ENCODE measurements at regions not wholly inside any gene's neighbourhood (a gene's known extent, or its start where the extent isn't known, plus 50 kb on each side); places are given as distances from the start of the nearest gene placed in this dataset.
"Not testable (repeated sequence)": the region's sequence is repeated elsewhere in the genome, so short reads cannot be mapped to it uniquely, and the experiment has no call there.

DNA sequence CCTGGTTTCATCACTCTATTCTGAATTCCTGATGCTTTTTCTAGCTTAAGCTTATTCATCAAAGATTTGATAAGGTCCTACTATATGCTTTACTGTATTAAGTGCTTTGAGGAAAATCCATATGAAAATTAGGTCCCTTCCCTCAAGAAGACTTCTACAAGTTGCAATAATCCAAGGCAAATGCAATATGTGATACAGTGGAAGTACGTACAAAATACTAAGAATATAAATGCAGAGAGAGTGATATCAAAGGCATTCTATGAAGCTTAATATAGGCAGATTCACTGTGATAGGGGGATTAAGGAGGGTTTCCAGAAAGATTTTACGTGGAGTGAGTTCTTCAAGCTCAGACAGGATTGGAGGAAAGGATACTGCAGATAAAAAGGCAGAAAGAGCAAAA is 142.1 kb downstream of the C6orf118 start:
- DNase-seq, result no peak

DNA sequence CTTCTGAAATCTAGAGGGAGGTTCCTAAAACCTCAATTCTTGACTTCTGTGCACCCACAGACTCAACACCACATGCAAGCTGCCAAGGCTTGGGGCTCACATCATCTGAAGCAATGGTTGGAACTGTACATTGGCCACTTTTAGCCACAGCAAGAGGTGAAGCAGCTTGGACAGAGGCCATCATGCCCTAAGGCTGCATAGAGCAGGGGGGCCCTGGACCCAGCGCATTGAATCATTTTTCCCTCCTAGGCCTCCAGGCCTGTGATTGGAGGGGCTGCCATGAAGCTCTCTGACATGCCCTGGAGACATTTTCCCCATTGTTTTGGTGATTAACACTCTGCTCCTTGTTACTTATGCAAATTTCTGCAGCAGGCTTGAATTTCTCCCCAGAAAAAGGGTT is 145.9 kb downstream of the C6orf118 start:
- no peak for DNase-seq

- DNase-seq, result no peak
Observed at GRCh38 chr6:165159460-165159859, 149.9 kb downstream of the C6orf118 start.

DNA sequence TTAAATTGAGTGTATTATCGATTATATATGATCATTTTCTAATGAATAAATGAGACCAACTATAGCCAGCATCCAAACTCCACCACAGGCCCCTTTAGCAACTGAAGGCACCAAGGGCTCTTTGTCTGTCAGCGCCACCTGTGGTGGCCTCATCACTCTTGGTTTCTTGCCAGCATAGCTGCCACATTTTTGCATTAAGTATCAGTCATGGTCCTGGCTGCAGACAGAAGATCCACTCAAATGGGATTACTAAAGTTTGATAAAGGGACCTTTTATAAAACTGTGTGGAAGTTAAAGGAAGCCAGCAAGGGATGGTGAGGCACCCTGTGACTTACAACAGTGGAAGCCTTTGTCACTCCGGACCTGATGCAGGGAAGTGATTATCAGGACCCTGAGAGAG is 162.9 kb downstream of the C6orf118 start:
- DNase-seq, result no peak

DNA sequence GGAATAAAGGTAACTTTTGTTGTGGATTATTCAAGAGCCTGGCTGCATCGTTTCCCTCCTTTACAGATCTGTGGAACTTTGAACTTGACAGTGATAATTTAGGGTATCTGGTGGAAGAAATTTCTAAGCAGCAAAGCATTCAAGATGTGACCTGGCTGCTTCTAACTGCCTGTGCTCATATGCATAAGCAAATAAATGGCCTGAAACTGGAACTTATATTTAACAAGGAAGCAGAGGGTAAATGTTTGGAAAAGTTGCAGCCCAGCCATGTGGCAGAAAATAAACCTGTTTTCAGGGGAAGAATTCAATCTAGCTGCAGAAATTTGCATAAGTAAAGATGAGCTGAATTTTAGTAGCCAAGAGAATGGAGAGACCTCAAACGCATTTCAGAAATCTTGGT is 173.5 kb downstream of the C6orf118 start:
- DNase-seq, result no peak

DNA sequence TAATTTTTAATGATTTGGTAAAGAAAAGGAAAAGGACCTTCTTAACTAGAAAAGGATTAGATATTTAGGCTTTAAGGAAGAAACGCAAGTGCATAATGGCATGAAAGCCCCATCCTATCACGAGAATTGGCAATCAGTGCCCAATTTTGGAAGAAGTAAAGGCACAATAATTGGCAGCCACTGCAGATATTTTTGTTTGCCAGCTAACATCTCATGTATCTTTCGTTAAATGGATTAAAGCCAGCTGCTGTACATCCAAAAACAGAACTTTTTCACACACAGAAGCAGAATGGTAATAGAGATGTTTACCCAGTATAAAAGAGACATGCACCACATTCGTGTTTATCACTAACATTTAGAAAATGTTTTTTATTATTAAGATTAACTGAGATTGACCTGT is 180.3 kb downstream of the C6orf118 start:
- no peak for DNase-seq

DNA sequence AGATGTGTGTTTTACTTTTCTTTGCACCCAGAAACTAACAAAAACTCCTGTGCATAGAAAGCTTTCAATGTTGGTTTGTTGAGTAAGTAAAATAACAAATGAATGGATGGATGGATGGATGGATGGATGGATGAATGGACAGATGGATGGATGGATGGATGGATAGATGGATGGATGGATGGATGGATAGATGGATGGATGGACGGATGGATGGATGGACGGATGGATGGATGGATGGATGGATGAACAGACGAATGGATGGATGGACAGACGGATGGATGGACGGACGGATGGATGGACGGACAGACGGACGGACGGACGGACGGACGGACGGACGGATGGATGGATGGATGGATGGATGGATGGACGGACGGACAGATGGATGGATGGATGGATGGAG is 181.7 kb downstream of the C6orf118 start:
- not testable (repeated sequence) for DNase-seq

GRCh38 chr6:165124681-165125080 is 184.7 kb downstream of the C6orf118 start:
- DNase-seq, result not testable (repeated sequence)

DNA sequence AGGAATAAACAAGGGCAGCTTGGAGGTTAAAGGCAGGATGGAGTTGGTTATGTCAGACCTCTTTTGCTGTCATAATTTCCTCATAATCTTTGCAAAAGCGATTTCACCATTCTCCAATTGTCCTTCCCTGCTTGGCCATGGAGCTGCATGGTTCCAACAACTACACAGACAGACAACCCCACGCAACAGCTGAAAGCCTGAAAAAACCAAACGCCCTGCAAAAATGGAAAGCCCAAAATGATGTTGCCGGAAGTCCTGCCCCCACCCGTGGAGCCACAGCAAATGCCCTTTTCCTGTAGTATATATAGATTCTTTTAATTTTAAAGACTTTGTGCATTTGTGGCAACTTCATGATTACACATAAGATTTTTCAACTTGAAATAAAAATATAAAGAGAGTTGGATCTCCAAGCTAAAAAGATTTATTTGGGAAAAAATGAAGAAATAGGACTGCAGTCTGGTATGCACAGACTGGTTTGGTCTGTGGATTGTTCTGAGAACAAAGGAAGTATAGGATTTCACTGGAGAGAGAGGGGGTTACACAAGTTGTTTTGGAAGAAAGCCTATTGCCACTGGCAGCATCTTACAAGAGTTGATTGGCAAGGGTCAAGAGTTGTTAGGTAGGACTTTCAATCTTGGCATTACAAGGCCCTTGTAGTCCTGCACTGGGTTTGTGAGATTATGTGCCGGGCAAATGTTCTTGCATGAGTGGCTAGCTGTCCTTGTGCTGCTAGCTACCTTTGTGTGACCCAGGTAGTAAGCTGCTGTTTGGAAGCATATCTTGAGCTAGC is 190.0 kb downstream of the C6orf118 start:
- no peak for DNase-seq

DNA sequence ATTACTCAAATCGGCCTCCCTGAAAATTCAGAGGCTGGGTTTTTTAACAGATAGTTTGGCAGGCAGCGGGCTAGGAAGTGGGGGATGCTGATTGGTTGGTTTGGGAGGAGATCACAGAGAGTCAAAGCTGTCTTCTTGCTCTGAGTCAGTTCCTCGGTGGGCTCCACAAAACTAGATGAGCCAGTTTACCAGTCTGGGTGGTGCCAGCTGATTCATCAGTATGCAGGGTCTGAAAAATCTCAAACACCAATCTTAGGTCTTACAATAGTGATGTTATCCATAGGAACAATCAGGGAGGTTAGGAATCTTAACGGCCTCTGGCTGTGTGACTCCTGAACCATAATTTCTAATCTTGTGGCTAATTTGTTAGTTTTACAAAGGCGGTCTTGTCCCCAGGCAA is 190.7 kb downstream of the C6orf118 start:
- DNase-seq, result peak; percentile 50

- no peak for DNase-seq
Observed at GRCh38 chr6:165117806-165118205, 191.6 kb downstream of the C6orf118 start.

DNA sequence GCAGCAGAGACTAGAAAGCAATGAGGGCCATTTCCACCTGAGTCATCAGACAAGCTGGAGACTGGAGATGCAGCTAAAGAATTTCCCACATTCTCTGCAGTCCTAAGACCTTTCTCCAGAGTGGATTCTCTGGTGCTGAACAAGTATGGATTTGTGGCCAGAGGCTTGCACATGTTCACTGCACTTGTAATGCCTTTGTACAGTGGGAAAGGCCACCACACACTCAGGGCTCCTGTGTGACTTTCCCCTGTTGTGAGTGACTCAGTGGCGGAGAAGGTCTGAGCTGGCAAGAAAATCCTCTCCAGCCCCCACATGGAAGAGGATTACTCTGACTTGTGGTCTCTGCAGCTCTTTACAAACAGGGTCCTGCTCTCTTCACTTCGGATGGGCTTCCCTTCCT is 192.3 kb downstream of the C6orf118 start:
- no peak for DNase-seq

DNA sequence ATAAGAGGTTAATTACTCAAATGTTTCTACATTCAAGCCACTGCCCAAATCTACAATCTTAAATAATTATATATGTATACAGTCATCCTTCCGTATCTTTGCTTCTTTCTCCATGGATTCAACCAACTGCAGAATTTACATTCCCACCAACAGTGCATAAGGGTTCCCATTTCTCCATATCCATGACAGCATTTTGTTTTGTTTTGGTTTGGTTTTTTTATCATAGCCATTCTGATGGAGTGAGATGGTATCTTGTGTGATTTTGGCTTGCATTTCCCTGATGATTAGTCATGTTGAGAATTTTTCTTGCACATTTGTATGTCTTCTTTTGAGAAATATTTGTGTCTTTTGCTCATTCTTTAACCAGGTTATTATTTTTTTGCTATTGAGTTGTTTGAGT is 198.5 kb downstream of the C6orf118 start:
- DNase-seq, result no peak

DNA sequence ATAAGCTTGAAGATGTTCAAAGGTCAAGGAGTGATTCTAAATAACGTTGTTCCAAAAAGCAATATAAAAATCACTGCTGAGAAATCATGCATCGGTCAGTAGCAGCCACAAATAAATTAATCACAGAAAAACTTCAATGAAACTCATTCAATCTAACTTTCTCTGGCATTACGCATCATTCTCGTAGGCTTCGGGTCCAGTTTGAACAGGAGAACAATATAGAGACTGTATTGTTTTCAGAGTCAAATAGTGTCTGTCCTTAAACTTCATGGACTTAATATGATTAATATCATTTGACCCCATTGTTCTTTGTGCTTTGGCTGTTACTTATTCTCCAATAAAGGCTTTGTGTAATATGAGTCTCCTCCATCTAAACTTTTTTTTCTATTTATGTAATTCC is 200.4 kb downstream of the C6orf118 start:
- DNase-seq, result no peak

DNA sequence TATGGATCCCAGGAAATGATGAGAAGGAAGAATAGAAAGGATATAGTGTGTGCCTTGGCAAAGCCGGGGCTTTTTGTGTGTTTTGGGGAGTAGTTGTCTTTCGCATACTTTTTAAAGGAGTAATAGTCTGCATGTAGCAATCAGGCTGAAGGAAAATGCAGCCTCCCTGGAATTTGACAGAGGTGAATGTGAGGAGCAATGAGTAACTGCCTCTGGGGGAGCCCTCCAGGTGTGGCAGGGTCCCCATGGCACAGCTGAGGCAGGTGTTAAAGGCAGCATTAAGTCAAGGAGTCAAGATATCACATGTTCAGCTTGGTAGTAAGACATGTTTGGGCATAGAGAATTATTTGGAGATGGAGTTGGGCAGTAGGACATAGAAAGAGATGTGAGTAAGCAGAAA is 203.1 kb downstream of the C6orf118 start:
- DNase-seq, result no peak

- DNase-seq, result no peak
Observed at GRCh38 chr6:165098165-165098564, 211.2 kb downstream of the C6orf118 start.

- DNase-seq, result no peak
Observed at GRCh38 chr6:165096868-165097267, 212.5 kb downstream of the C6orf118 start.

DNA sequence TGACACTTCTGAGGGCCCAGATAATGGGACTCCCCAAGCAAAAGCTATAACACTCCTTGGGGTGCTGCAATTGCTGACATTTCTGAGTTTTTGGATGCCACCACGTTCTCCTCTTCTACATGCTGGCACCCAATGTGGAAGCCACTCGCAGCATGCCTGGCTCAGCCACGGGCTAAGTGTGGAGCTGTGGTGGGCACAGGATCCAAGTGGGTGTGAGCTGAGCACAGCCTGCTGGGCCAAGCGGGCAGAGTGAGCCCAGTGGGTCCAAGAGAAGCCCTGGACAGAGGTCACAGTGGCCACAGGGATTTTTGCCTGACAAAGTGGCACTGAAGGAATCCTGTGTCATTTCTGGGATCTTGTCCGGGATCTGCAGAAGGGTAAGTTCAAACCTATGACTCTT is 213.2 kb downstream of the C6orf118 start:
- no peak for DNase-seq

DNA sequence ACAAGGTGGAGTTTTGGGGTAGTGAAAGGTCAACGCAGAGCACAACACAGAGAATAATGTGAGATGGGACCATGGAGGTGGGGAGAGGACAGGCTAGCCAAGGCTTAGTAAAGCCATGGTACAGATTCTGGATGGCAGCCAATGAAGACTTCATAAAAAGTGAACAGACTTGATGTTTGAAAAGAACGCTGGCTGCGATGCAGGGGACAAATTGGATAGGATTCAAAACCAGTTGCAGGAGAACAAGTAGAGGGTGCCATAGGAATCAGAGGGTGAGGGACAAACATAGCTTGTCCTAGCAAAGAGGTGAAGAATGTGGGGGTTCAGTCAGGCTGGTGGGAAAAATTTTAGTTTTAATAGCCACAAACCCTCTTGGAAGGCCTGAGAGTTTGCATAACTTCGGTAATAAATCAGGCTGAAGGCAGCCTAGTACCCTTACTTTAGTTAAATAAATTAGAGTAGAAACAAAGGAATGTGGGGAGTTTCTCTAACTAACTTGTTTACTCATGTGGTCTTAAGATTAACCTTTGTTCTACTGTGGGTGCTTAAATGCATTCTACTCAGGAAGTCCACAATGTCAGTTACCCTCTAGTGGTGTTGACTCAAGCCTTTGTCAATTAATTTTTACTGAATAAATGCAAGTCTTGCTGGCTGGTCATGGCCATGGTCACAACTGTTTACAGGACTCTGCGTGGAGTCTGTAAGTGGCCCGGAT is 216.4 kb downstream of the C6orf118 start:
- peak; percentile 12 for DNase-seq

GRCh38 chr6:165091121-165091785 is 218.2 kb downstream of the C6orf118 start:
- no peak for DNase-seq

DNA sequence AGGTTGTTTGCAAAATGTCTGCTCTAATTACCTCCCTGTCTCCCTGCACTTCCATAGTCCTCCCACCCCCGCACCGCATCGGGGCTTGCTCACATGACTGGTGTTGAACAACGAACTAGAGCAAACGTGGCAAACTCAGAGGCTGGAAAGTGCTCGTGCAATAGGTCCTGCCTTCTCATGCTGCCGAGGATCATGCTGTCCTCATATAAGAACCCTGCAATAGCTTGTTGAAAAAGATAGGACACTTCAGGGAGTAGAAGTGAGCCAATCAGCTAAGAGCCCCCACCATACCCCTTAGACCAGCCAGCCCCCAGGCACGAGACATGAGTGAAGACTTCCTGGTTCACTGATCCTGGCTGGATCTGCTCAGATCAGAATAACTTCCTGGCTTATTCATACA is 219.2 kb downstream of the C6orf118 start:
- DNase-seq, result no peak

GRCh38 chr6:165086814-165087213 is 222.6 kb downstream of the C6orf118 start:
- DNase-seq, result no peak

DNA sequence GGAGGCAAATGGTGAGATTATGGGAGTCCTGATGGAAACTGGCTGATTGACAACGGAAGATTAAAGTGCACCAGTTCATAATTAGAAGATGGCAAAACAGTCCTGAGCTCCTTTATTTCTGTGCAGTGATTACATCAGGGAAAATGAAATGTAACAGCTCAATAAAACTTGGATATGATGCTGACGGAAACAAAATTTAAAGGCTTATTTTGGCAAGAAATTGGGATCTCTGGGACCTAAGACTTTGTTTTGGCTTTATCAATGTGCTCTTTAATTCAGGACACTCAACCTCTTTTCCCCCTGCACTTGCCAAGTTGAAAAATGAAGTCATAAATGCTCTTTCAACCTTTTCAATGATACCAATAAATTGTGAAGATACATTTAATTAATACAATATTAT is 226.8 kb downstream of the C6orf118 start:
- DNase-seq, result no peak

DNA sequence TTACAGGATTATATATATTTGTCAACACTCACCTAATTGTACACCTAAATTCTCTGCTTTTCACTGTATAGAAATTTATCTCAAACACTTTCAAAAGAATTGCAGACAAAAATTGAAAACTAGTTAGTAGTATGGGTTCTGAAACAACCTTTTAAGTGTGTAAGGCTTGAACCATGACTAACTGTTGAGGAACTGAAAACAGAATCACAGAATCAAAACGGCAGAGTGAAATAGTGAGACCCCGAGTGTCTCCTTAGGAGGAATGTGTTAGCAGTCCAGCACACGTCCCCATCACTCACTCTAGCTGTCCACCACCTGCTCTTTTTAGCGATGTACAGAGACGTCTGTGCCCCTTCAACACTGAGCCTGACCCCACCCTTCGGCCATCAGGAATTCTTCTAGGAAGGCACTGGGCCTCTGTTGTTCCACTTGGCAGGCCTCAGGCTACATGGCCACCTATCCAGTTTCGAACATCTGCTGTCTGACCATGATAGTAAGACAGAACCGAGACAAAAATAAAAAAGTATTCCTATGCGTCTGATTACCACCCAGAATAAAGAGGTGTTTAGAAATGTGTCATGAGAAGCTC is 227.4 kb downstream of the C6orf118 start:
- no peak for DNase-seq
